GM18951 (cell line): ENCODE measurements at regions not wholly inside any gene's neighbourhood (a gene's known extent, or its start where the extent isn't known, plus 50 kb on each side); places are given as distances from the start of the nearest gene placed in this dataset.

Experiments
- POLR2A ChIP-seq: IDR thresholded peaks from 4 replicates; pipeline ENCODE4 v1.6.1; 2011; ENCODE audit warnings: mild to moderate bottlenecking; ENCODE audit not compliant: insufficient read length, insufficient read depth; ENCODE audit errors: extremely low read depth
- in situ Hi-C: fragments of 300-500 bp; cut with MboI; formaldehyde crosslinking; loops from one replicate; pipeline ENCODE4 v1.12.0; 2022; ENCODE audit warnings: low sequenced_read_pairs, mixed read lengths, inconsistent platforms; ENCODE audit not compliant: unreplicated experiment

DNA sequence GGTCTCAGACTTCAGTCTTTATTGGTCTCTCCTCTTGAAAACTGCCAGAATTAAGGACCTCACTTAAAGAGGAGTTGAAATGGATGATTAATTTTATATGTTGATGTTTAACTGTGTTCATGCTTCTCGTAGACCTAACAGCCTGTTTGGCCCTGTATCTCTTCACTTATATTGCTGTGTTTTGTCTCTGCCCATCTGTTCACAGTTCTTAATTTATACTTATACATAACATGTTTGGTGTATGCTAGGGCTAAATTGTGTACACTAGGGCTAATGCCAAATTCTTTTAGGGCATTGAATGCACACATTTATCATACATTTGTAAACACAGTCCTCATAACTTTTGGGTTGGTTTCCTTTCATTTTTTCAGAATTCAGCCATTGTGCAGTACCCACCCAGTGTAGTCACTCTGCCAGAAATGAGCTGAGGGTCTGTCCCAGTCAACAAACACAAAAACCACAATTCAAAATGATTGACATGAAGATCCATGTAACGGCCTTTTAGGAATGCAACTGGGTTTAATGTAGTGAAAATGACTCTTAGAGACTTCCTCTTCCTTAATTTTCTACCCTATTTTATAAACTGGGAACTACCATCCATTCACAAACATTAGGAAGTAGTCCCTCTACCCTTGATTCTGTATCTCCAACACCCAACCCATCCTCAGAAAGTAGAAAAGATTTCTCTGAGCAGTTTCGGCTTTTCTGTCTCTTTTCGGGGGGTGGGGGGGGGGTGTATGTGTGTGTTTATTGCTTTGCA is 668.8 kb upstream of the KLF4 start:
- TF ChIP-seq POLR2A, result no peak
- in situ Hi-C loops, result no loop called here

- no peak for TF ChIP-seq POLR2A
- in situ Hi-C loops, result no loop called here
Observed at GRCh38 chr9:108156270-108156998, 666.9 kb upstream of the KLF4 start.

GRCh38 chr9:108153416-108153815 is 663.8 kb upstream of the KLF4 start:
- no peak for TF ChIP-seq POLR2A
- in situ Hi-C loops, result no loop called here

- TF ChIP-seq POLR2A, result no peak
- in situ Hi-C loops, result no loop called here
Observed at GRCh38 chr9:108150736-108151586, 661.4 kb upstream of the KLF4 start.

- no peak for TF ChIP-seq POLR2A
- in situ Hi-C loops, result no loop called here
Observed at GRCh38 chr9:108149326-108149725, 659.8 kb upstream of the KLF4 start.

- no peak for TF ChIP-seq POLR2A
- in situ Hi-C loops, result no loop called here
Observed at GRCh38 chr9:108142504-108143201, 653.1 kb upstream of the KLF4 start.

GRCh38 chr9:108142142-108142503 is 652.6 kb upstream of the KLF4 start:
- in situ Hi-C loops, result no loop called here
- TF ChIP-seq POLR2A, result no peak

GRCh38 chr9:108139900-108140299 is 650.3 kb upstream of the KLF4 start:
- in situ Hi-C loops, result no loop called here
- TF ChIP-seq POLR2A, result no peak

GRCh38 chr9:108138516-108138915 is 648.9 kb upstream of the KLF4 start:
- no peak for TF ChIP-seq POLR2A
- in situ Hi-C loops, result no loop called here

- in situ Hi-C loops, result no loop called here
Observed at GRCh38 chr9:108136656-108137055, 647.1 kb upstream of the KLF4 start.

GRCh38 chr9:108134486-108135128 is 645.0 kb upstream of the KLF4 start:
- no peak for TF ChIP-seq POLR2A
- in situ Hi-C loops, result no loop called here

More at GRCh38 chr9:108136656-108137055, 647.1 kb upstream of the KLF4 start:
- no peak for TF ChIP-seq POLR2A

GRCh38 chr9:108133680-108134079 is 644.1 kb upstream of the KLF4 start:
- TF ChIP-seq POLR2A, result no peak
- in situ Hi-C loops, result no loop called here

- in situ Hi-C loops, result no loop called here
- TF ChIP-seq POLR2A, result no peak
Observed at GRCh38 chr9:108133101-108133500, 643.5 kb upstream of the KLF4 start.

GRCh38 chr9:108130905-108131304 is 641.3 kb upstream of the KLF4 start:
- in situ Hi-C loops, result no loop called here
- no peak for TF ChIP-seq POLR2A
